NCI-H460 (cell line): ENCODE measurements at regions not wholly inside any gene's neighbourhood (a gene's known extent, or its start where the extent isn't known, plus 50 kb on each side); places are given as distances from the start of the nearest gene placed in this dataset.
"Not testable (repeated sequence)": the region's sequence is repeated elsewhere in the genome, so short reads cannot be mapped to it uniquely, and the experiment has no call there.

Experiments
- DNase-seq: peaks from one replicate; pipeline ENCODE4 v3.0.0-alpha.2; 2016; ENCODE audit warnings: low read depth; ENCODE audit errors: extremely low read depth

DNA sequence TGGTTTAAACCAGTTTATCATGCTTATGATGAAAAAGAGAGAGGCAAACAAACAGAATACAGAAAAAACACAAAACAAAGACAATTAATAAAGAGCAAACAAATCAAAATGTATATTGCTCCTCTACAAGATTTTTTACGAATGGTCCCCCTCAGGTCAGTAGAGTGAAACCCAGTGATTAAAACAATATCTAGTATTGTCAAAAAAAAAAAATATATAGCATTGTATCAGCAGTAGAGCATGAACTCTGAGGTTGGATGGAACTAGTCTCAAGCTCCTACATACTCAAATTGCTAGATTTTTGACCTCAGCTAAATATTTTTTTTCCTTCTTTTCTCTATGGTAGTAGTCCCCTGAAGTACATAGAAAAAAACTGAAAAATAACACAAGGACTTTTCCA lies 290.3 kb upstream of the LUZP2 start:
- DNase-seq: no peak

DNA sequence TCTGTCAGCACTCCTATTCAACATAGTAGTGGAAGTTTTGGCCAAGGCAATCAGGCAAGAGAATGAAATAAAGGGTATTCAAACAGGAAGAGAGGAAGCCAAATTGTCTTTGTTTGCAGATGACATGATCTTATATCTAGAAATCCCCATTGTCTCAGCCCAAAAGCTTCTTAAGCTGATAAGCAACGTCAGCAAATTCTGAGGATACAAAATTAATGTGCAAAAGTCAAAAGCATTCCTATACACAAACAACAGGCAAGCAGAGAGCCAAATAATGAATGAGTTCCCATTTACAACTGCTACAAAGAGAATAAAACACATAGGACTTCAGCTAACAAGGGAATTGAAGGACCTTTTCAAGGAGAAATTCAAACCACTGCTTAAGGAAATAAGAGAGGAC lies 280.4 kb upstream of the LUZP2 start:
- DNase-seq: no peak

DNA sequence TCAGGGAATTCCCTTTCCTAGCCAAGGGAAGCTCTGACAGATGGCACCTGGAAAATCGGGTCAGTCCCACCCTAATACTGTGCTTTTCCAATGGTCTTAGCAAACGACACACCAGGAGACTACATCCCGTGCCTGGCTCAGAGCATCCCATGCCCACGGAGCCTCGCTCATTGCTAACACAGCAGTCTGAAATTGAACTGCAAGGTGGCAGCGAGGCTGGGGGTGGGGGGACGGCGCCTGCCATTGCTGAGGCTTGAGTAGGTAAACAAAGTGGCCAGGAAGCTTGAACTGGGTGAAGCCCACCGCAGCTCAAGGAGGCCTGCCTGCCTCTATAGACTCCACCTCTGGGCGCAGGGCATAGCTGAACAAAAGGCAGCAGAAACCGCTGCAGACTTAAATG lies 279.5 kb upstream of the LUZP2 start:
- not testable (repeated sequence) for DNase-seq

- DNase-seq: no peak
Measured at GRCh38 chr11:24225501-24225900, 271.4 kb upstream of the LUZP2 start.

GRCh38 chr11:24226606-24227005 lies 270.2 kb upstream of the LUZP2 start:
- DNase-seq: no peak

- DNase-seq: no peak
Measured at GRCh38 chr11:24233041-24233440, 263.8 kb upstream of the LUZP2 start.

GRCh38 chr11:24234822-24235508 lies 261.9 kb upstream of the LUZP2 start:
- no peak for DNase-seq

DNA sequence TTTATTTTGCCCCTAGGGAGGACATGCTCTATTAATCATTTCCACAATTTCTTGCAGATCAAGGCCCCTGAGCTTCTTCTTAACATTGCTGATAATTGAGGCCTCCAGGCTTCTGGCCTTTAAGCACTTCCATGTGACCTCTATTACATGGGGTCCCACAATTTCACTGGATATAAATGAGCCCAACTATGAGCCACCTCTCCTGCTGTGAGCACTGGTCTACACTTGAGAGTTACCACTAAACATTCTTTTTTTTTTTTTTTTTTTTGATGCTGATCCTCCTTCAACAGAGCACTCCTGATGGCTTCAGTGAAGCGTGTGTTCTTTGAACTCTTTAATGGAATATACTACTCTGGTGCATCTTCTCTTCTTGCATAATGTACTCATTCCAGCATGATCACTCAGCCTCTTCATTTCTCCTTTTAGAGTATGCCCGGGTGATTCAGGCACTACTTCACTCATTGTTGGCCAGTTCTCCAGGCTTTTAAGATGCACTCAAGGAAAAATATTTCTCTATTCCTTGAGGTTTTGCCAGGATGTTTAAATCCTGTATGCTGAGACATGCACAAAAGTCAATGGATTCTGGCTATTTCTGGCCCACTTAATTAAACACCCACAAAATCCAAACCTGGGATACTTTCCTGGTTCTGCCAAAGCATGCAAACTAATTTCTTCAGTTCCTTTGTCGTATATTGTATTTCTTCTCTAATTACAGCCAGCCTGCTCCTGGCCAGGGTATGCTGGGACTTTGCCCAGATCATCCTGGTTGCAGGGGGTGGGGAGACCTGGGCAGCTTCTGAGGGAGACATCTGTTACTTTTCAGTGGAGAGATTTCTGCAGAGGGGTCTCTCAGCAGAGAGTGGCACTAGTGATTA lies 257.8 kb upstream of the LUZP2 start:
- no peak for DNase-seq

GRCh38 chr11:24239930-24240329 lies 256.9 kb upstream of the LUZP2 start:
- DNase-seq: no peak

GRCh38 chr11:24240496-24241175 lies 256.2 kb upstream of the LUZP2 start:
- DNase-seq: no peak

GRCh38 chr11:24246715-24247114 lies 250.1 kb upstream of the LUZP2 start:
- no peak for DNase-seq

DNA sequence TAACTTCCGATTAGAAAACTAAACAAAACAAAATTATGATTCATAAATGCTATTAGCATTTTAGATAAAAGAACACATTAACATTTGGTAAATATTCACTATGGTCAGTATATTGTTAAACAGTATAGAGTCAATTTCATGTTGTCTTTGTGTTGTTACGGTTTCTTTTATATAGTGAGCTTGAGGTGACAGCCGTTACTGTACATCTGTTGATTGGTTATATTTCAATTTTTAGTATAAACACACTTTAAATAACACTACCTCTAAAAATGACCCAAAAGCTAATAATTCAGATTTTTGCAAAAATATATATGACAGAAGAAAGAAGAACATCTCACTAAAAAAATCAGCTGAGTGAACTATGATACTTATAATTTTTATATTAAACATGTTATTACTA lies 249.0 kb upstream of the LUZP2 start:
- no peak for DNase-seq

GRCh38 chr11:24249921-24250320 lies 246.9 kb upstream of the LUZP2 start:
- no peak for DNase-seq

GRCh38 chr11:24253237-24253760 lies 243.6 kb upstream of the LUZP2 start:
- DNase-seq: no peak

DNA sequence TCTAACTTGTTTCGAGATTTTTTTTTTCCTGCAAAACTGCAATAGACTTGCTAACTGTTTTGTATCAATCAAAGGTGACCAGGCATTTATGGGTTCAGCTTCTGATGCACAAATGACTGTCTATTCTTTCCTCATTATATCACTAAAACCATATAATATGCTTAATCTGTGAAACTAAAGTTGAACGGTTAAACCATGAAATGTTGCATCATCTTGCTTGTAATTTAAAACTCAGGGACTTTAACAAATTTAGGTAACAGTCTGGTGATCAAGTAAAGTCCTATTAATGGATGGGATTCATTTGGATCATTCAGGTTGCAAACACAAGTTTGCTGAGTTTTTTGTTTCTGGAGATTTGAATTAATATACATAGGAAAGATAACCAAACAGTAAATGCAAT lies 232.0 kb upstream of the LUZP2 start:
- DNase-seq: no peak

DNA sequence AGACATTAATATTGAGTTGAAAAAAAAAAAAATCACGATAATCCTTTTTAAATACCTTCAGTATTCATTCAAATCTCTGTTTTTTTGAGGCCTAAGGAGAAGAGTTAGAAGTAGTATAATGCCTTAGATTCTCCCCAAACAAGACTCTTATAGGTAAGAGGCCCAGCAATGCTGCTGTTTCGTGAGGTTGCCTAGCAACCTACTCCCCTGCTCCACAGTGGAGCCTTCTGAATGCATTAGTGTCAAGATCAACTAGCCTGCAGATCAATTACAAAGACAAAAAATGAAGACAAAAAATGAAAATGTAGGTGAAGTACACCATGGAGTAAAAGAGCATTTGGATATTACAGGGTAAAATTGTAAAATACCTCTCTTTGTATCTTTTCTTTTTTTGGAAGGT lies 229.8 kb upstream of the LUZP2 start:
- no peak for DNase-seq

DNA sequence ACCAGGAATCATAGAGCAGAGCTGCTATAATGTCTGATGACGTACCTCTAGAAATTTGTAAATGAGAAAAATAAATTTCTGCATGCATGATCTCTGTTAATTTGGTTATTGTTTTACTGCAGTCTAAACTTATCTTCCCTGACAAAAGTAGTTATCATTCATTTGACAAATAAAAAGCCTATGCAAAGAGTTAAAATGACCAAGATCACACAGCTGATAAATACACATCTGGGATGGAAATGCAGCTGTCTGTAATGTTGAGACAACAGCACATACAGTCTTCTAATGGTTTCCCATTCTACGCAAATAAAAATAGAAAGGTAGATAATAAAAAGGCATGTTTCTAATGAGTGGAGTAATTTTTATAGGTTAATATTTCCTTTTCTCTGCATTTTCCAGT lies 225.1 kb upstream of the LUZP2 start:
- no peak for DNase-seq

DNA sequence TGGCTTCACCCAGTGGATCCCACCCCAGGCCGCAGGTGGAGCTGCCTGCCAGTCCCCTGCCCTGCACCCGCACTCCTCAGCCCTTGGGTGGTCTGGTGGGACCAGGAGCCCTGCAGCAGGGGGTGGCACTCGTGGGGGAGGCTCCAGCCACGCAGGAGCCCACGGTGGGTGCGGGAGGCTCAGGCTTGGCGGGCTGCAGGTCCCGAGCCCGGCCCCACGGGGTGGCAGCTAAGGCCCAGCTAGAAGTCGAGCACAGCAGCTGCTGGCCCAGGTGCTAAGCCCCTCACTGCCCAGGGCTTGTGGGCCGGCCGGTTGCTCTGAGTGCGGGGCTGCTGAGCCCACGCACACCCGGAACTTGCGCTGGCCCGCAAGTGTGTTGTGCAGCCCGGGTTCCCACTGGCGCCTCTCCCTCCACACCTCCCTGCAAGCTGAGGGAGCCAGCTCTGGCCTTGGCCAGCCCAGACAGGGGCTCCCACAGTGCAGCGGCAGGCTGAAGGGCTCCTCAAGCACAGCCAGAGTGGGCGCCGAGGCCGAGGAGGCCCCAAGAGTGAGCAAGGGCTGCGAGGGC lies 222.6 kb upstream of the LUZP2 start:
- DNase-seq: not testable (repeated sequence)

- DNase-seq: no peak
Measured at GRCh38 chr11:24286238-24286637, 210.6 kb upstream of the LUZP2 start.

GRCh38 chr11:24289301-24289700 lies 207.6 kb upstream of the LUZP2 start:
- no peak for DNase-seq

- DNase-seq: no peak
Measured at GRCh38 chr11:24293964-24294363, 202.9 kb upstream of the LUZP2 start.
